ENCODE measurements at regions not wholly inside any gene's neighbourhood (a gene's known extent, or its start where the extent isn't known, plus 50 kb on each side); places are given as distances from the start of the nearest gene placed in this dataset.

DNA sequence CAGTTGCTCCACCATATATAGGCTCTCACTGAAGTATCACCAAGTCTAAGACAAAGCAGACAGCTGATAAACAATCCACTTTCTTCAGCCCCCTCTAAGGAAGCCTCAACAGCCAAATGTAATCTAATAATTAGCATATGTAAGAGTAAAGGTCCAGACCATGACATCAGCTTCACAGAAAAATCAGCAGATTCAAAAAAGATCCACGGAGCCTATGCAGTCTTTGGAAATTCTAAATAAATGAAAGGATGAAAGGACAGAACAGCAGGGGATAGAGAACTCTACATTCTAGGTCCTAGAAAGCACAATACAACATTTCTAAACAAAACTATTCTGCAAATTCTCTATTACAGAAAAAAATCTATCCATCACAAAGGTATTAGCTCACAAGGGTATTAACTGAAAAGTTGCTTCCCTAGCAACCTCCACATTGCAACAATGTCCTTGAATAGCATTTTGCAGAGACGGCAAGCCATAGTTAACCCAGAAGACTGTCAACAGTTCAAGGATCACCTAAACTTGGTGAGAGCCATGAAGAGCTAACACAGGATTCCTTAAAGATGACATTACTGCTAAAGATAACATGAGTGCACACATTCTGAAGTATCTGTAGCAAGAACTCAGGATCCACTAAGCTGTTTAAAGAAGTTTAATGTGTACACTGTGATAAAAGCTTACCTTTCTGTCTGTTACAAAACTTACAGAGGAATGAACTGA is 74.3 kb downstream of the SIPA1L2 start:
- no peak for DNase-seq

DNA sequence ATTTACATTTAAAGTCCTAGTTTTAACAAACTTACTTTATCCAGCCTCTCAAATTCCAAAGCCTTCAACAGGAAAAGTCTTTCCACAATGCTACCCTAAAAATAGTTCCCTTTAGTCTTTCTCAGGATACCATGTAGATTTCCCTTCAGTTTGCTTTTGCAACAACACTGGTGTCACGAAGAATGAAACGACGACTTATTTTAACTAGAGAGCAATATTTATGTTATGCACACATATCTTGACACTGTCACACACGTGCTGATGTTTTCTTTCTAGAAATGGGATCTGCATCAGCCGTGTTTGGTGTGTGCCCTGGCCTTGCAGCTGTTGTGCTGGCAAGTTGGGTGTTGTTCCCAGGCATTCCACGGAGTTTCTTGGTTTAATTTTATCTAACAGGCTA is 75.5 kb downstream of the SIPA1L2 start:
- DNase-seq, result no peak

DNA sequence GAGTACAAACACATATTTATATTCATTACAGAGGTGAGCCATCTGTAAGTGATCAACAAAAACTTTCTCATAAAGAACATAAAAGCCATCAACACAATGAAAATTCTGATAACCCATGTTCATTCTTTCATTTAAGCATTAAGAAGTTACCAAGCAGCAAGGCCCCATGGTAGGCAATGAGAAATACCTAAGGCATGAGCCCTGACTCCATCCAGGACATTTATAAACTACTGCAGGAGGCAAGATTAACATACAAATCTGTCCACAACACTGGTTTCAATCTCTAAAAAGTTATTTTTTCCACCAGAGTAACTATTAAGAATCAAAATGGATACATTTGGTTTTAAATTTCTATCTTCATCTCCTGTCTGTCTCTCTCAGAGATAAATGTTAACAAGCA is 76.1 kb downstream of the SIPA1L2 start:
- no peak for DNase-seq

DNA sequence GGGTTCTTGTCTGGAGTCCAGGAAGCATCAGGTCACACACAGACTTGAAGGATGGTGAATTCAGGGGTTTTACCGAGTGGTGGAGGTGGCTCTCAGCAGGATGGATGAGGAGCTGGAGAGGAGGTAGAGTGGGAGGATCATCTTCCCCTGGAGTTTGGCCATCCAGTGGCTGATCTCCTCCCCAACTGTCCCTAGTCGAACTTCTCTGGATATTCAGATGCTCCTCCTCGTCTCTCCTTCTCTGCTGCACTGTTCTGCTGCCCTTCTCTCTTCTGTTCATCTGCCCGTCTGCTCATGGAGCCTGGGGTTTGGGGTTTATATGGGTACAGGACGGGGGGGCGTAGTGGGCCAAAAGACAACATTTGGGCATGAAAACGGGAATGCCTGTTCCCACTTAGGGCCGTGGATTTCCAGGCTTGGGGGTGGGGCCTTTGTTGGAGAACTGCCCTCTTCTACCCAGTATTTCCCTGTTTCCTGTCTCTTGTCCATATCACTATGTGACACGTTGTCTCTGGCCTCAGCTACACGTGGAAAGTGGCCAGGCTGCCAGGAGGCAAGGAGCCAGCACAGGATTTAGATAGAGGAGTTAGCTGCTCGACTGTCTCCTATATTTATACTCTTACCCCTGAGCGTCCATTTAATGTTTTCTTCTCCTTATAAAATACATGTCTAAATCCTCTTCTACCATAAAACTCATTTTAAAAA is 76.7 kb downstream of the SIPA1L2 start:
- DNase-seq, result no peak

DNA sequence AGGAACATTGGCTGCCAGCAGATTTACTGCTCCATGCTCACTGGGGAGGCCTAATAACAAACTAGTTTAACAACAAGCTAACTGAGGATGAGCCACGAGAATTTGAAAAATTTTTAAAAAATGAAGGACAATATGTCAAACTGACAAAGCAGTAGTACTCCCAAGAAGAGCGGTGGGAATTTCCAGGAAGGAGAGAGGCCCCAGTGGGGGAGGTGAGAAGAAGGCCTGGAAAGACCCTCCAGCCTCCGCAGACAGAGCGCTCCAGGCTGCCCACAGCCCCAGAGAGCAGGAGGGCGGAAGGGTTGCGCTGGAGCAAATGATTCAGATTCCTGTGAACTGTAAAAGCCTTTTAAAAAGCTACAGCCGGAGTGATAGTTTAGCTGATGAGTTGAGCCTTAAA is 78.5 kb downstream of the SIPA1L2 start:
- no peak for DNase-seq

DNA sequence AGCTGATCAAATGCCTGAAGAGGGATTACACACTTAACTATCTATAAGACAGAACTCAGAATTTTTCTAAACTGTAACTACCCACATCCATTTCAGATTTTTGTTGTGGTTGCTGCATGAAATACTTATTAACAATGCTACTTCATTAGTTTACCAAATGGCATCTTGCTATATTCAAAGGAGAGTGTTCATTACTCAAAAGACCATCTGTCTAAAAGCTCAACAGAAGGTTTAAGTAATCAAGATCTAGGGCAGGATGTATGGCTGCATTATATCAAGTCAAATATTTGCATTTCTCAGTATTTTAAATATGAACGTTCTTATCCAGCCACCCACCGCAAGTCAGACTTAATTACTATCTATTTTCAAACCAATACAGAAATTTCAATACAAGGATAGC is 79.9 kb downstream of the SIPA1L2 start:
- DNase-seq, result no peak

DNA sequence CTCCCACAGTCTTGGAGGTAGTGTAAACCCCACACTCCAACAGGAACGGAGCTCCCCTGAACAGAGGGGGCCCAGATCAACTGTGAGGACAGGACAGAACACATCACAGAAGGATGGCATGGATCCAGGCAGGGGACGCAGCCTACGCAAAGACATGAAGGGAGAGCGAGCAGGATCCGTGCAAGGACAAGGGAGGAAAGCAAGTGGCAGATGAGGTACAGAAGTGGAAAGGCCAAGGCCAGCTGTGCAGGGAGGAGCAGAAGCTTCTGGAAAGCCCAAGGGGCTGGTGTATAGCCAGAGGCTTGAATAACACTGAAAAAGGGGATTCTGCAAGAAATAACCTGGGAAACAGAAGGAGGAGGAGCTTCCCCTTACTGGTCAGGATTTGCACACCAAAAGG is 81.2 kb downstream of the SIPA1L2 start:
- no peak for DNase-seq

DNA sequence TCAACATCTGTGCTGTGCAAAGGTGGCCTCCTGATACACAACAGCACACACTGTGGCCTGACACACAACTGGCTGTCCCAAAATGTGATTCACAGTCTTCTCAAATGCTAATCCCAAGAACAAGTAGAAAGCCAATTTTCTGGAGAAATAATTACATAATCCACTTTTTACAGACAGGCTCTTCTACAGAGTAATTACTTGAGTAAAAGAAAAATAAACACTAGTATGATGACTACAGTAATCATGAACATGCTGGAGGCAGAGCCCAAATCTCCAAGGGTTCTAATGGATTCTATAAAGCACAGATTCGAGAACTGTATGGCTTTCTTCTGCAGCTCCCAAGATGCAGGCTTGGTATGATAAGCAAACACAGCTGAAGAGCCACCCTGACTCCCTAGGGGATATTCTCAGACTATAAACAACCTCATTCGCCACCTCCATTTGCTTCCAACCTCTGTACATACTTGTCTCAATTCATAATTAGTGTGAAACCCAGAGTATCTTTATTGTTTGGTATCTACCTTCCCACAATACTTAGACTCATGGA is 81.9 kb downstream of the SIPA1L2 start:
- DNase-seq, result no peak

DNA sequence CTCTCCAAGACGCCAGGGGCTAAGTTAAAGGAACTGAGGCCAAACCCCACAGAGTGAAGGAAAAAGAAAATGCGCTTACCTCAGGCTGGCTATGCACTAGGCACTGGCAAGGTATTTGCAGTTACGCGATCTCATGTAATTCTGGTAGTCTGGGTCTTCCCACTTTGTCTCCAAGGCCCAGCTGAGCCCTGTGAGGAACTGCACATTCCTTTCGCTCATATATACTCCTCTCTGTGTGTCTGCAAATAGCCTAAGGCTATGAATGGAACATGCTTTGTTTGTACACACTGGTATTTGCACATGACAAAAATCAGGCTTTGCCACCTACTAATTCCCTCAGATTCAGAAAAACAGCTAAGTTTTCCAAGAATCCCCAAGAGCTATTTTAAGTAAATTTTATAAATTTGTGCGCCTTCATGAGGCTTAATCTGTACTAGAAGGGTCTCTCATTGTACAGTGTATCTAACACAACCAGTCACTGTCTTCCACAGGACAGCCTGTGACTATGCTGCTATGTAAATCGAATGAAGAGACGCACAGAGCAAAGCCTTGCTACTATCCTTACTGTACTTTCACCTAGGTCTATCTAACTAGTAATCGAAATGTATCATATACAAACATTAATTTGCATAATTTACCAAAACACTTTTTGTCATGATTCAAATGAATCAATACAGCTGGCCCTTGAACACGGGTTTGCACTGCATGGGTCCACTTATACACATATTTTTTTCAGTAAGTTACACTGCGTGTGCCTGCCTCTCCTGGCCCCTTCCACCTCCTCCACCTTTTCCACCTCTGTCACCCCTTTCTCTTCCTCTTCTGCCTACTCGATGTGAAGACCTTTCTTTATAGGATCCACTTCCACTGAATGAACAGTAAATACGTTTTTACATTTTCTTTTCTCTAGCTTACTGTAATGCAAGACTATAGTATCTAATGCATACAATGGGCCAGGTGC is 87.0 kb downstream of the SIPA1L2 start:
- DNase-seq, result no peak

DNA sequence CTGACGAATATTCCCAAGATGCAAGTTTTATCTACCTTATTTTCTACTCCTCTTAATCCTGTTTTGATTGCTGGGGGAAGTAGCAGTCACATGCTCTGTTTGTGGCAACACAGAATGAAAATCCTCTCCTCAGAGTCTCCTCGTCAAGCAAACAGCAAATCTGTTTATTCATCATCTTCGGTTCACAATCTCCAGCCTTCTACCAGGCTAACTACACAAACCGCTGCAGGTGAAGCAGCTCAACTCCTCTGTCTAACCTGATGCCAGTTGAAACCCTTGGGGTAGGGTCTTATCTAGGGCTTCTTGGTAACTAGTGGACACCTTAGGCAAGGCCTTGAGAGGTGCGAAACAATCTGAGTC is 91.0 kb downstream of the SIPA1L2 start:
- DNase-seq, result no peak

DNA sequence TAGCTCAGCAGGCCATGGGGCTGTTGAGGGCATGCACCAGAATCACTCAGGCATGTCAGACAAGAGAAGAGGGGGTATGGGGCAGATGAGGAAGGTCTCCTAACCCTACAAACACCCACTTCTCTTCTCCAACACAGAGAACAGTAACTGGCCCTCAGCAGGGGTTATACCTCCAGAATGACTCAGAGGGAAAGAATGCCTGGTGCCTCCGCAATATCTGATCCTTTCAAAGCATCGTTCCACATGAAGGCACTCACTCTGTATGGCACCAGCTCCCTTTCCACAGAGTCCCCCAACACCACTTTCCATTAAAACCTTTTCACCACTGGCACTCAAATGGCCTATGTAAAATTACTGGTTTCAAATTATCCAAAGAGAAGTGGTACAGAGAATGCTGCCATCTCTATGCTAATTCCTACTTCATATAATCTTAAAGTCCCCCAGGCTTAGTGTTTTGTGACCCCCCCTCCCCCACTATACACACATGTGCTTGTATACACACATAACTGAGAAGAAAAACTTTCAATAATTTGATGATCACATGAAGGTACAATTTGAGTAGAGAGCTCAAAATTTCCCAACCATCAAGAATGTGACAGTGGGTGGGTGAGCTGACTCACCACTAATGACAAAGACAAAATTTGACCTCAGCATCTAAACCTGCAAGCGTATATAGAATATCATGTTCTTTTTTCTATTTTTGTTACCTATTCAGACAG is 91.5 kb downstream of the SIPA1L2 start:
- DNase-seq, result peak; percentile 57

DNA sequence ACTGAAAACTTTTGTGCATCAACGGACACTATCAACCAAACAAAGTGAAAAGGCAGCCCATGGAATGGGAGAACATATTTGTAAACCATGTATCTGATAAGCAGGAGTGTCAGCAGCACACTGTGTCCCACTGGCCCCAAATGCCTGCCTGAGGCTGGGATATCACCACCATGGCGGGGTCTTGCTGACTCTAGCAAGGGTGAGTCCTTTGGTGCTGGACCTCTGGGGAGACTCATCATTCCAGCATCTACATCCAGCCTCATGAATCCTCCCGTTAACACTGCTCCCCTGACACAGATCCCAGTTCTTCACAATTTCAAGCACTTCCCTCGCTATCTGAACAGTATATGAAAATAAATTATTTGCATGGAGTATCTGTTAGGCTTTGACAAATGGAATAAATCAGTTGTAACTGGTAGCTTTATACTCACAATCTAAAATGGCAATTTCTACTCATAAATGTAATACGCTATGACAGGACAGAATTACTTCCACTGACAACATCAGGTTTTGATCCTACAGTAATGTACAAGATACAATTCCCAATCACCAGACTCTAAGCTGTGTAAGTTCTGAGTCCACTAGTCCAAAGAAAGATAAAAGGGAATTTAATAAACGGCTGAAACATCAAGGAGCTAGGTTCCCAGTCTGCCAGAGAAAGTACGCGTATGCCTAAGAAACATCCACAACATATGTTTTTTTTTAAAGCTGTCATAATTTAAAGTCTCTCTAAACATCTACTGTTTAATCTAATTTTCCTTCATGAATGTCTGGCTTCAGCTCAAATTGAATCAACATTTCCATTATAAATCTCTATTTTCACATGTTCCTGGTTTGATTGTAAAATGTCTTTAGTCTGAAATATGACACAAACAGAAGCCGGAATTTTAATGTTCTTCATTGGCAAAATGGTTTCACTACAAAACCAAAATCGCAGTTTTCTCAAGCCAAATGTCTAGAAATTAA is 95.1 kb downstream of the SIPA1L2 start:
- DNase-seq, result no peak

DNA sequence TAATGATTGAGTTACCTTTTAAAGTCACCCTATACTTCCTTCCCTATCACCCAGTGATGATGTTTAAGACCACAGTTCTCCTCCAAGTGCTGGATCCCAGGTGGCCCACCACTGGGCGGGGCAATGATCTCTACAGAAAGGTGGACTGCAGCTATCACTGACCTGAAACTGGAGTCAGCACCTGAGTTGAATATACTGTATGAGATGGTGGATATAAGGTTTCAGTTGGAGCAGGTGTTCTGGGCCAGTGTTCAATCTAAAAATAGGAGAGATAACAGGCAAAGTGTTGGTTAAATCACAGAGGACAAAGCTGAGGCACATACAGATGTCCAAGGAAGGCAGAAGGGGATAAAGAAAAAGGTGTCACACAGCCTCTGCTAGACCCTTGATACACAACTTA is 96.6 kb downstream of the SIPA1L2 start:
- no peak for DNase-seq

DNA sequence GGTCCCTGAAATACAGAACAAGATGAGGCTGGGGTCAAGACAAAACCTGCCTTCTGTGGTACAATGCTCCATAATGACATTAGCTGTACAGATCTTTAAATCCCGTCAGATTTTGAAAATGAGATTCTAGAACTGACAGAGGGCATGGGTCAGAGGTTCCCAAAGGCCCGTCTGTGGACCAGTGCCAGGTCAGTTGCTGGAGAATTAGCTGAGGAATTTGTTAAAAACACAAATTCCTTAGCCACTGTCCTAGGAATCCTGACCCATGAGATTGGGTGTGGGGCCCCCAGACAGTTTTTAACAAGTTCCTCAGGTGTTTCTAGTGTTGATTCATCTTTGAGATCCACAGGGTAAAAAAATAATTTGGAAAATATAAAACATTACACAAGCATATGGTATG is 97.0 kb downstream of the SIPA1L2 start:
- DNase-seq, result no peak

DNA sequence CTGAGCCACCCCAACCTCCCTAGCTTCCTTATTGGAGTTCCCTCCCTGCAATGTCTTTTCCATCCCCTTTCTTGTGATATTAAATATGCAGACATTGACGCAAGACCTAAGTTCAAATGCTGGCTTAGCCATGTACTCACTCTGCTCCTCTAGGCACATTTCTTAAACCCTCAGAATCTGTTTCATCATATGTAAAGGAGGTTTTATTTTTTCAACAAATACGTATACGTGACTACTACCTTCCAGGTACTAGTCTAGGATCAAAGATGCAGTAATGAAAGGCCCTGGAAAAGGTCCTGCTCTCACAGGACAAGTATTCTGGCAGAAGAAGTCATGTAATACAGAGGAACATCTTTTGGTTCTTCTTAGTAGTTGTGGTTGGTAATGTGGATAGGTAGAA is 98.6 kb downstream of the SIPA1L2 start:
- no peak for DNase-seq

DNA sequence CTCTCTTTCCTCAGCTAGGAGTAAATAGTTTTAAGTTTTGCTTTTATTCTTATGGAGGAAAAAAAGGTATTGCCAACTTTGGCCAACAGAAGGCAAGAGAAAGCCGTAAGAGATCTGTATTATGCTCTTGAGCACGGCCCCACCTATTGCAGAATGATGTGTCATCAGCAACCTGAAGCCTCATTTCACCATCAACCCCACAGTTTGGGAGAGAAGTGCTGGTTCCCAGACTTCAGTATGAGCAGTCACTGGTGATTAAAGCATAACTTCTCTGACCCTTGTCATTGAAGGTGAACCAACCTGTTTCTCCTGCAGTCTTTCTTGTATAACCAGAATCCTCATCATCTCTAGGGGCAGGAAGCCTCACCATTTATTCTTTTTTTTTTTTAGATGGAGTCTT is 100.2 kb downstream of the SIPA1L2 start:
- DNase-seq, result no peak

DNA sequence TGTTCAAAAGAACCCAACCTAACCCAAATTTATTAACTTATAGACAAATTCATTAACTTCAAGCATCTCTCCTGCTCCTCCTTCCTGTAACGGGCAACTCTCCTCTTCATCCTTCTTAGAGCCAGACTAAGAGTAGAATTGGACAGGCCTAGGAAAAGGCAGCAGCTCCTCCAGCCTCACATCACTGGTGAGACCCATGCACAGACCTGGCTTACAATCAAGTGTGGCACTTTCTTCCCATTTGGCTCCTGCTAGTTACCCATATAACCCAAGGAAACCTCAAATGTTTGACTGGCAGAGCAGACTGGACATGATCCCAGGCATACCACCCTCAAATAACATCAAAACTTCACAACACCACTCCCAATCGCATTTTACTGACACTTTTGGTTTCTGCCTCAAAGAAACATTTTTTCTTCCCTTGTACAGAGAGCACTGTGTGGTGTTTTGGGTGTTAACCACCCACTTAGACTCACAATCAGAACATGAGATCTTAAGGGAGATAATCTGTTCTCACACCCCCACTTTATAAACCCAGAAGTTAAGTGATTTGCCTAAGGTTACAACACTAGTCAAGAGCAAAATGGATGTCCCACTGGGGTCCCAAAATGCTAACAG is 101.4 kb downstream of the SIPA1L2 start:
- DNase-seq, result no peak

DNA sequence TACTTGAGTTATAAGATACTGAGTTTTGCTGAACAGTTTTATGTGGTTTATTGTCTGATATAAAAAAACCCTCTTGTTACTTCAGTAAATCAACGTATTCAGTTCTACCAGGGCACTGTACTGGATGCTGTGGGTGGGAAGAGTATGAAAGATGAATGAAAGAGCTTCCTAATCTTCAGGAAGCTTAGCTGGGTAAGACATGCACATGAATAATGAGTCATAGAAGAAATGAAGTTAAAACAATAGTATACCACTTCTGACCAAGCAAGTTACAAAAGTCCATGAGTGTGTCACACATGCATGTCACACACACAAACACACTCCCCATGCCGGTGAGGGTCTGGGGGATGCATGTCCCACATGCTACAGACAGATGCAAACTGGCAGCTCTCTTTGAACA is 105.9 kb downstream of the SIPA1L2 start:
- no peak for DNase-seq

DNA sequence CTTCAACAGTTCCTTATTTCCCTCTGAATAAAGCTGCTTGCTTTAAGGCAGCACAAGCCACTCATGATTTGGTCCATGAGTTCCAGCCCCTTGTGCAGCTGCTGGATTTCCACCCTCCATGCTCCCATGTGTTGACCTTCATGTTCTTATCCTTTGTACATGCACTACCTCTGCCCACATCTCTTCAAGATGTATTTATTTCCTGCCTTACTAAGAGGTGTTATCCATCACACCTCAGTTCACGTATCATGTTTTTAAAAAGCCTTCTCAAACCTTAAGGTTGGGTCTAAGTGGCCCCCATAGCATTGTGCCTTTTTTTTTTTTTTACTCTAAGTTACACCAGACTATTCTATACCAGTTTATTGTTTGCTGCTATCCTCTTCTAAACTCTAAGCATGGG is 107.7 kb downstream of the SIPA1L2 start:
- no peak for DNase-seq

DNA sequence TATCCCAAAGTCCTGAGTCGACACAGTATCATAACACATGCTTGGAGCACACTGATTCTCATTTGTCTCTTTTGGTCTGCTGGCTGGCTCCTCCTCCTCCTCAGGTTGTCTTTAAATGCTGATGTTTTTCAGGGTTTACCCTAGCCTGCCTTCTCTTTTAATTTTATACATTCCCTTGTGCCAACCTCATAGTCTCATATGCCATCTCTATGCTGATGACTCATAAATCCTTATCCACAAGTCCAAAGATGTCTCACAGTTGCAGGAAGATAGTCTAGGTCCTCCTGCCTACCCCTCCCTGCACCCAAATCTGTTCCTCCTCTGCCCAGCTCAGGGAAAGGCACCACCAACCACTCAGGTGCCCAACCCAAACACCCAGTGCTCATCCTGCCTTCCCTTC is 108.3 kb downstream of the SIPA1L2 start:
- DNase-seq, result no peak
